Right cardiac atrium (tissue), 5 donors: ENCODE measurements at regions not wholly inside any gene's neighbourhood (a gene's known extent, or its start where the extent isn't known, plus 50 kb on each side); places are given as distances from the start of the nearest gene placed in this dataset.
A peak's percentile ranks its signal among the peaks of the same experiment; 100 is the strongest.

Experiments
- ATAC-seq, 2 donors: fragments of 200-7000 bp; cut with Tn5 transposase; one replicate each; pipeline versions ENCODE4 v1.8.0 to v1.9.1; 2020; ENCODE audit warnings: moderate library complexity in 2 of 2, mild to moderate bottlenecking in 1 of 2
- DNase-seq, 3 donors: peaks; one replicate each; pipeline ENCODE4 v3.0.0-alpha.2; 2020
- H3K27ac ChIP-seq: one replicate; pipeline ENCODE4 v1.5.1; 2013; ENCODE audit warnings: mild to moderate bottlenecking, low read length, control low read depth, moderate library complexity
- H3K27me3 ChIP-seq: one replicate; pipeline ENCODE4 v1.6.1; 2013; ENCODE audit not compliant: control insufficient read depth, insufficient read depth
- H3K4me1 ChIP-seq: one replicate; pipeline ENCODE4 v1.6.1; 2013; ENCODE audit warnings: low read length; ENCODE audit not compliant: control insufficient read depth, insufficient read depth
- H3K4me3 ChIP-seq: one replicate; pipeline ENCODE4 v1.5.1; 2013; ENCODE audit warnings: low read length, control low read depth
- H3K9me3 ChIP-seq: one replicate; pipeline ENCODE4 v1.6.1; 2013; ENCODE audit warnings: low read length; ENCODE audit not compliant: control insufficient read depth
- WGBS: extraction: QIAGEN DNeasy Blood & Tissue Kit; methylation state at CpG from one replicate; pipeline ENCODE4 v1.1.7; 2013; 5-methylcytosine and 5-hydroxymethylcytosine counted together
- intact Hi-C, 4 donors: fragments of 100-400 bp; cut with DNase I; formaldehyde crosslinking; loops; one replicate each; pipeline versions ENCODE4 v1.11.0 to v1.14.0; 2022 to 2023
- donor health status: healthy with polysubstance abuse.
- donor health status: DM: no; HTN: yes; CAD: no.
- donor health status: DM: no; HTN: no; CAD: no.
- donor health status: DM: no; HTN: yes; CAD: no; lungs with severe emphysema.
- donor health status: DM: yes; HTN: yes; CAD: no.

- intact Hi-C loops: no loop called here
- Histone ChIP-seq H3K9me3 (no peaks in the 10 kb centered on the region), H3K27ac (no peak overlapping the region), H3K4me3 (no peak overlapping the region), H3K4me1 (no peaks in the 10 kb centered on the region), H3K27me3 (no peaks in the 10 kb centered on the region)
- no peak for ATAC-seq
- WGBS: 80% methylated on average over 4 of the region's 4 CpGs
- no peak for DNase-seq
These were observed 348.4 kb upstream of the IL12A start for GRCh38 chr3:159640225-159640624.

- no peaks in the 10 kb centered on the region for H3K27me3 ChIP-seq
- intact Hi-C loops: no loop called here
- H3K4me3 ChIP-seq: no peak overlapping the region
- H3K9me3 ChIP-seq: no peaks in the 10 kb centered on the region
- DNase-seq: no peak
- ATAC-seq: no peak
- H3K4me1 ChIP-seq: no peaks in the 10 kb centered on the region
- no peak overlapping the region for H3K27ac ChIP-seq
These were observed 345.2 kb upstream of the IL12A start for GRCh38 chr3:159643406-159643805.

- DNase-seq: no peak
These were observed 342.8 kb upstream of the IL12A start for GRCh38 chr3:159645874-159646273.

GRCh38 chr3:159649951-159650350 is 338.7 kb upstream of the IL12A start:
- Histone ChIP-seq H3K9me3 (no peaks in the 10 kb centered on the region), H3K4me1 (no peaks in the 10 kb centered on the region), H3K27me3 (no peaks in the 10 kb centered on the region), H3K27ac (no peak overlapping the region), H3K4me3 (no peak overlapping the region)
- intact Hi-C loops: no loop called here
- DNase-seq (no peak), ATAC-seq (no peak)

More at GRCh38 chr3:159645874-159646273, 342.8 kb upstream of the IL12A start:
- H3K27ac ChIP-seq: no peak overlapping the region
- H3K9me3 ChIP-seq: no peaks in the 10 kb centered on the region
- H3K4me1 ChIP-seq: no peaks in the 10 kb centered on the region
- intact Hi-C loops: no loop called here
- no peak for ATAC-seq
- 69% methylated on average over 1 of the region's 1 CpG for WGBS
- no peaks in the 10 kb centered on the region for H3K27me3 ChIP-seq
- H3K4me3 ChIP-seq: no peak overlapping the region

GRCh38 chr3:159650726-159651125 is 337.9 kb upstream of the IL12A start:
- Histone ChIP-seq H3K27me3 (no peaks in the 10 kb centered on the region), H3K9me3 (no peaks in the 10 kb centered on the region), H3K4me3 (no peak overlapping the region), H3K4me1 (no peaks in the 10 kb centered on the region), H3K27ac (no peak overlapping the region)
- no peak for DNase-seq
- WGBS: 62% methylated on average over 2 of the region's 2 CpGs
- intact Hi-C loops: no loop called here
- no peak for ATAC-seq

- peak; percentile 51 to 57 for ATAC-seq
These were observed 336.2 kb upstream of the IL12A start for GRCh38 chr3:159652452-159652851.

GRCh38 chr3:159654183-159655134 is 334.2 kb upstream of the IL12A start:
- no peaks in the 10 kb centered on the region for H3K27me3 ChIP-seq
- ATAC-seq: peak; percentile 70 to 88
- 35% methylated on average over 4 of the region's 4 CpGs for WGBS
- no peak overlapping the region for H3K4me3 ChIP-seq
- no peaks in the 10 kb centered on the region for H3K4me1 ChIP-seq
- DNase-seq: peak in 1 of 3 donors; percentile 48
- intact Hi-C loops: no loop called here
- H3K27ac ChIP-seq: no peak overlapping the region
- no peaks in the 10 kb centered on the region for H3K9me3 ChIP-seq

More at GRCh38 chr3:159652452-159652851, 336.2 kb upstream of the IL12A start:
- H3K27me3 ChIP-seq: no peaks in the 10 kb centered on the region
- H3K4me3 ChIP-seq: no peak overlapping the region
- H3K27ac ChIP-seq: no peak overlapping the region
- 43% methylated on average over 2 of the region's 2 CpGs for WGBS
- intact Hi-C loops: no loop called here
- H3K4me1 ChIP-seq: no peaks in the 10 kb centered on the region
- no peak for DNase-seq
- no peaks in the 10 kb centered on the region for H3K9me3 ChIP-seq

GRCh38 chr3:159655202-159655601 is 333.4 kb upstream of the IL12A start:
- WGBS: 82% methylated on average over 2 of the region's 2 CpGs
- ATAC-seq (no peak), DNase-seq (no peak)
- Histone ChIP-seq H3K4me3 (no peak overlapping the region), H3K27me3 (no peaks in the 10 kb centered on the region), H3K4me1 (no peaks in the 10 kb centered on the region), H3K9me3 (no peaks in the 10 kb centered on the region), H3K27ac (no peak overlapping the region)
- intact Hi-C loops: no loop called here

GRCh38 chr3:159657176-159657575 is 331.5 kb upstream of the IL12A start:
- ATAC-seq (peak in 1 of 2 donors; percentile 43), DNase-seq (no peak)
- Histone ChIP-seq H3K4me3 (no peak overlapping the region), H3K4me1 (no peaks in the 10 kb centered on the region), H3K27me3 (no peaks in the 10 kb centered on the region), H3K27ac (no peak overlapping the region), H3K9me3 (no peaks in the 10 kb centered on the region)
- intact Hi-C loops: no loop called here
- WGBS: 44% methylated on average over 3 of the region's 3 CpGs

- H3K4me1 ChIP-seq: no peaks in the 10 kb centered on the region
- no peak overlapping the region for H3K27ac ChIP-seq
- H3K4me3 ChIP-seq: no peak overlapping the region
- ATAC-seq: no peak
- intact Hi-C loops: no loop called here
- no peak for DNase-seq
- WGBS: 92% methylated on average over 6 of the region's 6 CpGs
- no peaks in the 10 kb centered on the region for H3K9me3 ChIP-seq
- no peaks in the 10 kb centered on the region for H3K27me3 ChIP-seq
These were observed 331.0 kb upstream of the IL12A start for GRCh38 chr3:159657629-159658028.

GRCh38 chr3:159660326-159660725 is 328.3 kb upstream of the IL12A start:
- intact Hi-C loops: no loop called here
- DNase-seq (no peak), ATAC-seq (no peak)
- Histone ChIP-seq H3K4me1 (no peaks in the 10 kb centered on the region), H3K27ac (no peak overlapping the region), H3K9me3 (no peaks in the 10 kb centered on the region), H3K4me3 (no peak overlapping the region), H3K27me3 (no peaks in the 10 kb centered on the region)
- 93% methylated on average over 3 of the region's 3 CpGs for WGBS
